Omental fat pad (tissue), 3 donors: ENCODE measurements at regions not wholly inside any gene's neighbourhood (a gene's known extent, or its start where the extent isn't known, plus 50 kb on each side); places are given as distances from the start of the nearest gene placed in this dataset.

ENCODE experiments used
- ATAC-seq: fragments of 150-250 bp; one replicate; pipeline ENCODE4 v1.9.1; 2016; ENCODE audit warnings: mild to moderate bottlenecking, moderate library complexity; ENCODE audit not compliant: low FRiP score
- DNase-seq: peaks from one replicate; pipeline ENCODE4 v3.0.0-alpha.2; 2019; ENCODE audit warnings: low spot score
- TF ChIP-seq, protein P1 (sequence below), 3 donors: fragments of 450-650 bp; IDR thresholded peaks; one replicate each; pipeline ENCODE4 v1.5.1; 2016 to 2017; ENCODE audit warnings: antibody characterized with exemption in 3 of 3, mild to moderate bottlenecking in 3 of 3, moderate library complexity in 2 of 3

DNA sequence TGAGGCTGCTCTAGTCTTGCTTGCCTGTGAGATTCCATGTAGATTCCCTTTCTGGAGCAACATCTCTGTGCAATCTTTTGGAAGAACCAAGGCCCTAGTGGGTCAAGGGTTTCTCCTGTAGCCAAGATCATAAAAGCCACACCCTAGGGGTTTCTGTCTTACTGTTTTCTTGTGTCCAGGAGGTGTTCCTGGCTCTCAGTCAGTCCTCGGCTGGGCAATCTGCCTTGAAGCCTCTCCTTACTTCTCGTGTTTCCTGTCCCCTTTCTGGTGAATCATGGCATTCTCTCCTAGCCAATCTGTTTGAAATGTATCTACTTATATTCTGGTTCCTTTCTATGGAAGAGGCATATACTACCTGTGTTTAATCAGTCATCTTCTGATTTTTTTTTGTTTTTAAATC is 484.8 kb upstream of the UBE2E3 start:
- DNase-seq, result no peak
- TF ChIP-seq, protein P1, sequence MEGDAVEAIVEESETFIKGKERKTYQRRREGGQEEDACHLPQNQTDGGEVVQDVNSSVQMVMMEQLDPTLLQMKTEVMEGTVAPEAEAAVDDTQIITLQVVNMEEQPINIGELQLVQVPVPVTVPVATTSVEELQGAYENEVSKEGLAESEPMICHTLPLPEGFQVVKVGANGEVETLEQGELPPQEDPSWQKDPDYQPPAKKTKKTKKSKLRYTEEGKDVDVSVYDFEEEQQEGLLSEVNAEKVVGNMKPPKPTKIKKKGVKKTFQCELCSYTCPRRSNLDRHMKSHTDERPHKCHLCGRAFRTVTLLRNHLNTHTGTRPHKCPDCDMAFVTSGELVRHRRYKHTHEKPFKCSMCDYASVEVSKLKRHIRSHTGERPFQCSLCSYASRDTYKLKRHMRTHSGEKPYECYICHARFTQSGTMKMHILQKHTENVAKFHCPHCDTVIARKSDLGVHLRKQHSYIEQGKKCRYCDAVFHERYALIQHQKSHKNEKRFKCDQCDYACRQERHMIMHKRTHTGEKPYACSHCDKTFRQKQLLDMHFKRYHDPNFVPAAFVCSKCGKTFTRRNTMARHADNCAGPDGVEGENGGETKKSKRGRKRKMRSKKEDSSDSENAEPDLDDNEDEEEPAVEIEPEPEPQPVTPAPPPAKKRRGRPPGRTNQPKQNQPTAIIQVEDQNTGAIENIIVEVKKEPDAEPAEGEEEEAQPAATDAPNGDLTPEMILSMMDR (IDR thresholded peaks at IDR 0.05), result no peak
- ATAC-seq, result no peak

DNA sequence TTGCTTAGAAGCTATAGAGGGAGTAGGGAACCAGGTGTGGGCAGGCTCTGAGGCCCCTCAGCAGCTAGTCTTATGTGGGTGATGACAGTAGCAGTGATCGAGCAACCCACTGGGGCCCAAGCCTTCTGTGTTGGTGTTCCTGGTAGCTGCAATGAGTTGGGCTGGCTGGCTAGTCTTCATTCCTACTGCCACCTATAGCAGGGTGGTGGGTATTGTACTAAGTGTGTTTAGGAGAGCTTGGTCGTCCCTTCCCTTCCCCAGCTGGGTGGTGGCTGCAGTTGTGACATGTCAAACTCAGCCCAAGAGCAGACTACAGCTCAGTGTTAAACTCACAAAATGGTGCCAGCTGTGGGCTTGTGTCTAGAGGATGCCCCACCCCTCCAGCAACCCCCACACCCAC is 486.1 kb upstream of the UBE2E3 start:
- ATAC-seq, result no peak
- DNase-seq, result no peak

DNA sequence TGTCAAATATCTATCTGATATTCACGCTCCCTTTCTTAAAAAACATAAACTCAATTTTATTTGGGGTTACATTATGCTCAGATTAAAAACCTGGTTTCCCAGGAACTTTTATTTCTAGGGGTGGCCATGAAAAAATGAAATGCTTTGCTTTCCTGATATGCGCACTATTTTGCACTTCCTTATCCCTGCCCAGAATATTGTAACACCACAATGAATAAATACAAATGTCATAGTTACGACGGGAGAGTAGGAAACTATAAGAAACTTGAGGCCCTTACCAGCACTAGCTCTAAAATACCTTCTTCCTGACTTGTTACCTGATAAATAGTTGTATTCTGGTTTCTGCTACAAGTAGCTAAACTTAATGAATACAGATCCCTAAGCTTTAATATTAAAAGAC is 475.6 kb upstream of the CWC22 start:
- no peak for DNase-seq
- no peak for ATAC-seq
- TF ChIP-seq, protein P1 (IDR thresholded peaks at IDR 0.05), result no peak

More for the DNA sequence above, 486.1 kb upstream of the UBE2E3 start:
- TF ChIP-seq, protein P1 (IDR thresholded peaks at IDR 0.05), result no peak

DNA sequence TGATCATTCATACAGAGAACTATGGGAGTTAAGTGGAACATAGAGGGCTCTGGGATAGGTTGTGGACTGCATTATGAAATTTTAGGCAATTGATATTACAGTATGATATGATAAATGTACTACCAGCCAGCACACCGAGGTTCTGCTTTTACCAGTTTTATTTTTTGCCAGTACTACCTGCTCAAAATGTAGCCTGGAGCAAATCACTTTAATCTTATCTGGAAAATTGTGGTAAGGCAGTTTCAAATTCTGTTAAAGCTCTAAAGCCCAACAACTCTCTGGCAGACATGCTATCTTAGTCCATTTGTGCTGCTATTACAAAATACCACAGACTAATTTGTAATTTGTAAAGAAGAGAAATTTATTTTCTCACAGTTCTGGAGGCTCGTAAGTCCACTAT is 474.9 kb upstream of the CWC22 start:
- ATAC-seq (no peak), DNase-seq (no peak)
- TF ChIP-seq, protein P1 (IDR thresholded peaks at IDR 0.05), result no peak

DNA sequence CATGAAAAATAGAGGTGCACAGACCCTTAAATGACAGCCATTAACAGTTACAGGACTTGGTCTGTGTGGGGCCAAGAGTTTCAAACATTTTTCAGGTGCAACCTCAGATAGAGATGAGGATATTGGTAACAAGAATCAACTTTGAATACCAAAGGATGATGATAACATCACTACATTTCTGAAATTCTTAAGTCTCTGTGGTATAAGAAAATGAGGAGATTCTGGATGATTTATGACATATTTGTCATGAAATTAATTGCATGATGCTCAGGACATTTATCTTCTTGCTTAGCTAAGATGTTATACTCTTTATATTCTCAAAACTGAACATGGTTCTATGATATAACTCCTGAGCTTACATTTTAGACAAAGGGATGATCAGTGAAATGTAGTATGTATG is 471.8 kb upstream of the CWC22 start:
- ATAC-seq, result no peak
- no peak for DNase-seq
- TF ChIP-seq, protein P1 (IDR thresholded peaks at IDR 0.05), result no peak

DNA sequence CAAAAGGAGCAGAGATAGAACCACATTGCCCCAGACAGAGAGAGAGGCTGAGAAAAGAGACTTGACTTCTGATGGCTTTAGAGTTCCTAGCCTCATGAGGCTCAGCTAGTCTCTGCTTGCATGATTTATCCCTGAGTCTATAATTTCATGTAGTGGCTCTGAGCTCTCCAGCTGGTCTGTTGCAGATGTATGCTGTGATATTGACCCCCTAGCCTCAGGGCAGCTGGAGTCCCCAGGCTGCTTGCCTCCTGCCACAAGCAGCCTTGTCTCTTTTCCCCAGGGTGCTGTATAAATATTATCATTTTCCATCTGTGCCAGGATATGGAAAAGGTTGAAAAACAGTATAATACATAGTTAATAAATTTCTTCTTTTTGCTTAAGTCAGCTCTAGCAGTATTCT is 467.6 kb upstream of the CWC22 start:
- no peak for DNase-seq
- ATAC-seq, result no peak
- TF ChIP-seq, protein P1 (IDR thresholded peaks at IDR 0.05), result no peak

DNA sequence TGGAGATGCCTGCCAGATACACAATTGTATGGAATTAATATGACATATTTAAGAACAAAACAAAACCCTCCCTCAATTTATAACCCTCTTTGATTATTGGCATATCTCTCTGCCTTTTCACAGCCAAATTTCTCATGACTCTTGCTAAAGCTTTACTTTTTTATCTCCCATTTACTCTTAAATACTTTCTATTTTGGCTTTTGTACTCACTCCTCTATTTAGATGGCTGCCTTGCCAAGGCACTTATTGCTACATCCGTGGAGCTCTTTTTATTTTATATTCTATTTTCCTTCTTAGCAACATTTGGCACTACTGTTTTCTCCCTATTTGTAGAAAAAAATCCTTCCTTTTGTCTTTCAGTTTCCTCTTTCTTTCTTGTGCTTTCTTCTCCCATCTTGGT is 466.4 kb upstream of the CWC22 start:
- no peak for DNase-seq
- TF ChIP-seq, protein P1 (IDR thresholded peaks at IDR 0.05), result no peak
- no peak for ATAC-seq
